SK-N-MC (cell line): ENCODE measurements at regions not wholly inside any gene's neighbourhood (a gene's known extent, or its start where the extent isn't known, plus 50 kb on each side); places are given as distances from the start of the nearest gene placed in this dataset.

Source experiments
- DNase-seq: peaks from one replicate; pipeline ENCODE4 v3.0.0-alpha.2; 2011; ENCODE audit warnings: low read depth, low spot score
- H3K27ac ChIP-seq: fragments of 200-600 bp; sonication (generic); 2 replicates; pipeline ENCODE4 v1.5.1; 2016; ENCODE audit warnings: mixed run types
- H3K36me3 ChIP-seq: fragments of 200-600 bp; sonication (generic); 2 replicates; pipeline ENCODE4 v1.6.1; 2017; ENCODE audit warnings: antibody characterized with exemption, low read length, mixed read lengths; ENCODE audit not compliant: insufficient read depth
- H3K4me3 ChIP-seq: fragments of 200-600 bp; sonication (generic); 2 replicates; pipeline ENCODE4 v1.5.1; 2016
- H3K9ac ChIP-seq: fragments of 200-600 bp; sonication (generic); 2 replicates; pipeline ENCODE4 v1.8.0; 2017; ENCODE audit warnings: mixed run types, mixed read lengths; ENCODE audit not compliant: insufficient read length
- H3K9me3 ChIP-seq: fragments of 200-600 bp; sonication (generic); 2 replicates; pipeline ENCODE4 v1.6.1; 2017; ENCODE audit warnings: low read depth, mild to moderate bottlenecking, antibody characterized with exemption, low read length, moderate library complexity, mixed read lengths
- EZH2 ChIP-seq: fragments of 200-600 bp; sonication (generic); IDR thresholded peaks from one replicate; pipeline ENCODE4 v1.6.1; 2017; ENCODE audit warnings: antibody characterized with exemption
- FOXP2 ChIP-seq: optimal IDR thresholded peaks from 2 replicates; pipeline ENCODE3; 2011; ENCODE audit warnings: mild to moderate bottlenecking, moderate library complexity; ENCODE audit not compliant: insufficient read depth; ENCODE audit errors: extremely low read length, control extremely low read depth
- POLR2AphosphoS5 ChIP-seq: IDR thresholded peaks from 2 replicates; pipeline ENCODE4 v1.6.1; 2012; ENCODE audit warnings: mild to moderate bottlenecking, low read depth, low read length, borderline replicate concordance

- no peak overlapping the region for H3K4me3 ChIP-seq
- TF ChIP-seq EZH2 (no peak), POLR2AphosphoS5 (no peak), FOXP2 (no peak)
- peak; percentile 10 for DNase-seq
- no peak overlapping the region for H3K27ac ChIP-seq
- H3K9me3 ChIP-seq = no peaks in the 10 kb centered on the region
- no peaks in the 10 kb centered on the region for H3K36me3 ChIP-seq
- H3K9ac ChIP-seq = no peak overlapping the region
Measured at GRCh38 chr5:57338068-57338867, 144.3 kb downstream of the ACTBL2 start.

GRCh38 chr5:57335092-57335660 lies 147.4 kb downstream of the ACTBL2 start:
- no peak overlapping the region for H3K9ac ChIP-seq
- DNase-seq = no peak
- no peaks in the 10 kb centered on the region for H3K9me3 ChIP-seq
- H3K27ac ChIP-seq = no peak overlapping the region
- no peaks in the 10 kb centered on the region for H3K36me3 ChIP-seq
- H3K4me3 ChIP-seq = no peak overlapping the region
- TF ChIP-seq POLR2AphosphoS5 = no peak
- no peak for TF ChIP-seq EZH2
- no peak for TF ChIP-seq FOXP2

GRCh38 chr5:57334475-57334874 lies 148.1 kb downstream of the ACTBL2 start:
- DNase-seq = no peak
- no peak for TF ChIP-seq EZH2
- TF ChIP-seq POLR2AphosphoS5 = no peak
- TF ChIP-seq FOXP2 = no peak
- no peak overlapping the region for H3K27ac ChIP-seq
- no peak overlapping the region for H3K9ac ChIP-seq
- no peak overlapping the region for H3K4me3 ChIP-seq
- H3K9me3 ChIP-seq = no peaks in the 10 kb centered on the region
- H3K36me3 ChIP-seq = no peaks in the 10 kb centered on the region

GRCh38 chr5:57332361-57332760 lies 150.2 kb downstream of the ACTBL2 start:
- TF ChIP-seq FOXP2 (no peak), POLR2AphosphoS5 (no peak), EZH2 (no peak)
- no peak overlapping the region for H3K4me3 ChIP-seq

GRCh38 chr5:57327561-57328367 lies 153.9 kb downstream of the GPBP1 start:
- no peak overlapping the region for H3K9ac ChIP-seq
- no peaks in the 10 kb centered on the region for H3K9me3 ChIP-seq
- no peak for DNase-seq
- no peak overlapping the region for H3K4me3 ChIP-seq
- no peak for TF ChIP-seq POLR2AphosphoS5
- TF ChIP-seq FOXP2 = no peak
- no peak for TF ChIP-seq EZH2
- H3K36me3 ChIP-seq = no peaks in the 10 kb centered on the region
- H3K27ac ChIP-seq = no peak overlapping the region

More at GRCh38 chr5:57332361-57332760, 150.2 kb downstream of the ACTBL2 start:
- no peak for DNase-seq
- Histone ChIP-seq H3K27ac (no peak overlapping the region), H3K9me3 (no peaks in the 10 kb centered on the region), H3K36me3 (no peaks in the 10 kb centered on the region), H3K9ac (no peak overlapping the region)

GRCh38 chr5:57325678-57326397 lies 152.0 kb downstream of the GPBP1 start:
- DNase-seq = no peak
- no peak for TF ChIP-seq EZH2
- TF ChIP-seq POLR2AphosphoS5 = no peak
- TF ChIP-seq FOXP2 = no peak
- no peaks in the 10 kb centered on the region for H3K36me3 ChIP-seq
- no peaks in the 10 kb centered on the region for H3K9me3 ChIP-seq
- no peak overlapping the region for H3K4me3 ChIP-seq
- H3K9ac ChIP-seq = no peak overlapping the region
- no peak overlapping the region for H3K27ac ChIP-seq

GRCh38 chr5:57324861-57325260 lies 151.0 kb downstream of the GPBP1 start:
- no peak overlapping the region for H3K9ac ChIP-seq
- TF ChIP-seq EZH2 = no peak
- no peak for TF ChIP-seq FOXP2
- no peak for TF ChIP-seq POLR2AphosphoS5
- no peak for DNase-seq
- H3K4me3 ChIP-seq = no peak overlapping the region
- no peaks in the 10 kb centered on the region for H3K9me3 ChIP-seq
- no peaks in the 10 kb centered on the region for H3K36me3 ChIP-seq
- H3K27ac ChIP-seq = no peak overlapping the region
